WTC11 (cell line): ENCODE measurements at regions not wholly inside any gene's neighbourhood (a gene's known extent, or its start where the extent isn't known, plus 50 kb on each side); places are given as distances from the start of the nearest gene placed in this dataset.
"Not testable (repeated sequence)": the region's sequence is repeated elsewhere in the genome, so short reads cannot be mapped to it uniquely, and the experiment has no call there.

Experiments
- ATAC-seq: fragments of 200-7000 bp; cut with Tn5 transposase; 2 replicates; pipeline ENCODE4 v1.10.0; 2021; ENCODE audit warnings: mild to moderate bottlenecking, moderate library complexity
- CTCF ChIA-PET: fragments of 300-600 bp; sonication (Branson Sonifier 250); formaldehyde crosslinking; loops from one replicate; lab custom pipeline; 2021; ENCODE audit warnings: antibody characterized with exemption; lab: Charles Lee
- POLR2A ChIA-PET: fragments of 350-600 bp; sonication (Branson Sonifier 250); formaldehyde crosslinking; loops from one replicate; lab custom pipeline; 2021; ENCODE audit warnings: antibody characterized with exemption; lab: Charles Lee
- DNase-seq: peaks from one replicate; pipeline ENCODE4 v3.0.0; 2021; ENCODE audit warnings: low spot score
- H3K27ac Mint-ChIP-seq: 2 replicates; pipeline ENCODE4 v1.8.0; 2021; ENCODE audit warnings: mixed read lengths
- H3K27me3 Mint-ChIP-seq: 2 replicates; pipeline ENCODE4 v1.8.0; 2021; ENCODE audit warnings: low read depth, mild to moderate bottlenecking, moderate library complexity, mixed read lengths
- H3K36me3 Mint-ChIP-seq: 2 replicates; pipeline ENCODE4 v1.8.0; 2021; ENCODE audit warnings: mixed read lengths
- H3K4me1 Mint-ChIP-seq: 2 replicates; pipeline ENCODE4 v1.8.0; 2022; ENCODE audit warnings: mixed read lengths
- H3K4me3 Mint-ChIP-seq: 2 replicates; pipeline ENCODE4 v1.8.0; 2021; ENCODE audit warnings: mild to moderate bottlenecking, moderate library complexity, mixed read lengths
- H3K9me3 Mint-ChIP-seq: 2 replicates; pipeline ENCODE4 v1.8.0; 2021; ENCODE audit warnings: mixed read lengths
- AFF4 ChIP-seq: sonication (generic); formaldehyde crosslinking; IDR thresholded peaks from 2 replicates; pipeline ENCODE4 v1.8.1; 2023; ENCODE audit warnings: mild to moderate bottlenecking, missing genetic modification reagents, borderline replicate concordance
- ATF6 ChIP-seq: sonication (generic); formaldehyde crosslinking; IDR thresholded peaks from 2 replicates; pipeline ENCODE4 v1.8.1; 2023; ENCODE audit warnings: mild to moderate bottlenecking, missing genetic modification reagents
- CBFB ChIP-seq: sonication (generic); formaldehyde crosslinking; IDR thresholded peaks from 2 replicates; pipeline ENCODE4 v1.8.1; 2022; ENCODE audit warnings: mild to moderate bottlenecking, low read depth, missing genetic modification reagents
- CREB1 ChIP-seq: sonication (generic); formaldehyde crosslinking; IDR thresholded peaks from 2 replicates; pipeline ENCODE4 v1.8.0; 2023; ENCODE audit warnings: mild to moderate bottlenecking, missing genetic modification reagents
- ESRRA ChIP-seq: sonication (generic); formaldehyde crosslinking; IDR thresholded peaks from 2 replicates; pipeline ENCODE4 v1.8.1; 2022; ENCODE audit warnings: mild to moderate bottlenecking, missing genetic modification reagents, borderline replicate concordance
- FOXP1 ChIP-seq: sonication (generic); formaldehyde crosslinking; IDR thresholded peaks from 2 replicates; pipeline ENCODE4 v1.8.0; 2022; ENCODE audit warnings: missing genetic modification reagents, mild to moderate bottlenecking, moderate library complexity, borderline replicate concordance
- GTF2I ChIP-seq: fragments of 250-450 bp; sonication (Bioruptor Pico); conservative IDR thresholded peaks from 2 replicates; pipeline ENCODE4 v1.4.0; 2021; ENCODE audit warnings: mild to moderate bottlenecking
- IRF2 ChIP-seq: sonication (generic); formaldehyde crosslinking; IDR thresholded peaks from 2 replicates; pipeline ENCODE4 v1.8.0; 2022; ENCODE audit warnings: low read depth, missing genetic modification reagents, borderline replicate concordance
- NR2C2 ChIP-seq: sonication (generic); formaldehyde crosslinking; IDR thresholded peaks from 2 replicates; pipeline ENCODE4 v1.8.0; 2022; ENCODE audit warnings: mild to moderate bottlenecking, missing genetic modification reagents
- NR3C1 ChIP-seq: sonication (generic); formaldehyde crosslinking; conservative IDR thresholded peaks from 2 replicates; pipeline ENCODE4 v1.8.1; 2023; ENCODE audit warnings: low read depth, mild to moderate bottlenecking, missing genetic modification reagents
- PRRX2 ChIP-seq: fragments of 250-450 bp; sonication (Bioruptor Pico); IDR thresholded peaks from 2 replicates; pipeline ENCODE4 v1.8.0; 2021; ENCODE audit warnings: mild to moderate bottlenecking
- SMAD3 ChIP-seq: sonication (generic); formaldehyde crosslinking; IDR thresholded peaks from 2 replicates; pipeline ENCODE4 v1.8.0; 2022; ENCODE audit warnings: missing genetic modification reagents, mild to moderate bottlenecking, borderline replicate concordance
- ZBTB21 ChIP-seq: sonication (generic); formaldehyde crosslinking; IDR thresholded peaks from 2 replicates; pipeline ENCODE4 v1.8.1; 2023; ENCODE audit warnings: mild to moderate bottlenecking, missing genetic modification reagents, borderline replicate concordance
- ZNF138 ChIP-seq: sonication (generic); formaldehyde crosslinking; conservative IDR thresholded peaks from 2 replicates; pipeline ENCODE4 v1.8.1; 2022; ENCODE audit warnings: mild to moderate bottlenecking, moderate library complexity, missing genetic modification reagents
- ZNF219 ChIP-seq: sonication (generic); formaldehyde crosslinking; IDR thresholded peaks from 2 replicates; pipeline ENCODE4 v1.8.0; 2023; ENCODE audit warnings: missing genetic modification reagents, mild to moderate bottlenecking, borderline replicate concordance
- ZNF423 ChIP-seq: fragments of 250-450 bp; sonication (Bioruptor Pico); IDR thresholded peaks from 2 replicates; pipeline ENCODE4 v2.1.2; 2022; ENCODE audit warnings: mild to moderate bottlenecking, moderate library complexity
- TF ChIP-seq, protein P1 (sequence below): sonication (generic); formaldehyde crosslinking; IDR thresholded peaks from 2 replicates; pipeline ENCODE4 v1.8.1; 2023; ENCODE audit warnings: mild to moderate bottlenecking, moderate library complexity, missing genetic modification reagents
- TF ChIP-seq, protein P2 (sequence below): fragments of 250-450 bp; sonication (Bioruptor Pico); IDR thresholded peaks from 2 replicates; pipeline ENCODE4 v1.9.0; 2021; ENCODE audit warnings: mild to moderate bottlenecking, borderline replicate concordance
- TF ChIP-seq, protein P3 (sequence below): fragments of 250-450 bp; sonication (Bioruptor Pico); IDR thresholded peaks from 2 replicates; pipeline ENCODE4 v1.9.0; 2021; ENCODE audit warnings: mild to moderate bottlenecking
- TF ChIP-seq, protein P4 (sequence below): fragments of 250-450 bp; sonication (Bioruptor Pico); IDR thresholded peaks from 2 replicates; pipeline ENCODE4 v1.8.0; 2021; ENCODE audit warnings: mild to moderate bottlenecking

DNA sequence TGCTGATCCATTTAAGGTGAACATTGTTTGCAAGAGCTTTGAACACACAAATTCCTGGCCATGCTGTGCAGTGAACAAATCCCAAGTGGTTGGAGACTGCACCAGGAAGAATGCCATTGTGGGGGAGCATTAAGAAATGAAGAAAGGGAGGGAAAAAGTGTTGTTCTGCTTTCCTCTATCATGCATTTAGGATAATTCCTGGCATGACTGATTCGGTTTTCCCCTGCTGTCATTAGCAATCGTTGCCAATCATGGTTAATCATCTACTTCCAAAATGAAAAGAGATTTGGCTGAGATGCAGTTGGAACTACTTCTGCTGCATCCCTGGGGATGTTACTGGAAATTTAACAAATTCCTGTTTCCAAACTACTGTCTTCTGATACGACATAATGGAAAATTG lies 73.7 kb upstream of the ZPLD1 start (continued):
- TF ChIP-seq AFF4 (CRISPR knock-in tag) (no peak), GTF2I (CRISPR knock-in tag) (no peak), ATF6 (no peak), NR3C1 (CRISPR knock-in tag) (no peak), ZNF219 (no peak), CBFB (no peak), ZBTB21 (no peak), IRF2 (CRISPR knock-in tag) (no peak), PRRX2 (CRISPR knock-in tag) (no peak), NR2C2 (CRISPR knock-in tag) (no peak), ZNF138 (CRISPR knock-in tag) (no peak), FOXP1 (CRISPR knock-in tag) (no peak)
- TF ChIP-seq, protein P1, sequence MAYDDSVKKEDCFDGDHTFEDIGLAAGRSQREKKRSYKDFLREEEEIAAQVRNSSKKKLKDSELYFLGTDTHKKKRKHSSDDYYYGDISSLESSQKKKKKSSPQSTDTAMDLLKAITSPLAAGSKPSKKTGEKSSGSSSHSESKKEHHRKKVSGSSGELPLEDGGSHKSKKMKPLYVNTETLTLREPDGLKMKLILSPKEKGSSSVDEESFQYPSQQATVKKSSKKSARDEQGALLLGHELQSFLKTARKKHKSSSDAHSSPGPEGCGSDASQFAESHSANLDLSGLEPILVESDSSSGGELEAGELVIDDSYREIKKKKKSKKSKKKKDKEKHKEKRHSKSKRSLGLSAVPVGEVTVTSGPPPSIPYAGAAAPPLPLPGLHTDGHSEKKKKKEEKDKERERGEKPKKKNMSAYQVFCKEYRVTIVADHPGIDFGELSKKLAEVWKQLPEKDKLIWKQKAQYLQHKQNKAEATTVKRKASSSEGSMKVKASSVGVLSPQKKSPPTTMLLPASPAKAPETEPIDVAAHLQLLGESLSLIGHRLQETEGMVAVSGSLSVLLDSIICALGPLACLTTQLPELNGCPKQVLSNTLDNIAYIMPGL (CRISPR knock-in tag), result no peak

GRCh38 chr3:102366116-102366515 lies 68.7 kb upstream of the ZPLD1 start:
- H3K27me3 Mint-ChIP-seq, CTCF ChIA-PET, H3K27ac Mint-ChIP-seq, ATAC-seq, H3K4me1 Mint-ChIP-seq, H3K36me3 Mint-ChIP-seq, POLR2A ChIA-PET, DNase-seq, H3K4me3 Mint-ChIP-seq: not testable (repeated sequence)
- H3K9me3 Mint-ChIP-seq, result peaks cover 18% of the 10 kb centered on the region

GRCh38 chr3:102374863-102375634 lies 59.8 kb upstream of the ZPLD1 start:
- Mint-ChIP-seq H3K27me3 (no peaks in the 10 kb centered on the region; the same call in 1 of the 2 replicates), H3K27ac (no peak overlapping the region), H3K36me3 (no peaks in the 10 kb centered on the region), H3K4me3 (no peak overlapping the region), H3K9me3 (no peaks in the 10 kb centered on the region), H3K4me1 (no peaks in the 10 kb centered on the region)
- ATAC-seq, result no peak
- POLR2A ChIA-PET, result no interaction called here
- CTCF ChIA-PET, result interaction anchor here (0.6 to 1.5 kb wide), 4 partner anchors 96 to 1616 kb away, joined by 3 to 4 read pairs (median 3); no protein-coding TSS in a partner anchor
- DNase-seq, result no peak
- TF ChIP-seq, protein P2, sequence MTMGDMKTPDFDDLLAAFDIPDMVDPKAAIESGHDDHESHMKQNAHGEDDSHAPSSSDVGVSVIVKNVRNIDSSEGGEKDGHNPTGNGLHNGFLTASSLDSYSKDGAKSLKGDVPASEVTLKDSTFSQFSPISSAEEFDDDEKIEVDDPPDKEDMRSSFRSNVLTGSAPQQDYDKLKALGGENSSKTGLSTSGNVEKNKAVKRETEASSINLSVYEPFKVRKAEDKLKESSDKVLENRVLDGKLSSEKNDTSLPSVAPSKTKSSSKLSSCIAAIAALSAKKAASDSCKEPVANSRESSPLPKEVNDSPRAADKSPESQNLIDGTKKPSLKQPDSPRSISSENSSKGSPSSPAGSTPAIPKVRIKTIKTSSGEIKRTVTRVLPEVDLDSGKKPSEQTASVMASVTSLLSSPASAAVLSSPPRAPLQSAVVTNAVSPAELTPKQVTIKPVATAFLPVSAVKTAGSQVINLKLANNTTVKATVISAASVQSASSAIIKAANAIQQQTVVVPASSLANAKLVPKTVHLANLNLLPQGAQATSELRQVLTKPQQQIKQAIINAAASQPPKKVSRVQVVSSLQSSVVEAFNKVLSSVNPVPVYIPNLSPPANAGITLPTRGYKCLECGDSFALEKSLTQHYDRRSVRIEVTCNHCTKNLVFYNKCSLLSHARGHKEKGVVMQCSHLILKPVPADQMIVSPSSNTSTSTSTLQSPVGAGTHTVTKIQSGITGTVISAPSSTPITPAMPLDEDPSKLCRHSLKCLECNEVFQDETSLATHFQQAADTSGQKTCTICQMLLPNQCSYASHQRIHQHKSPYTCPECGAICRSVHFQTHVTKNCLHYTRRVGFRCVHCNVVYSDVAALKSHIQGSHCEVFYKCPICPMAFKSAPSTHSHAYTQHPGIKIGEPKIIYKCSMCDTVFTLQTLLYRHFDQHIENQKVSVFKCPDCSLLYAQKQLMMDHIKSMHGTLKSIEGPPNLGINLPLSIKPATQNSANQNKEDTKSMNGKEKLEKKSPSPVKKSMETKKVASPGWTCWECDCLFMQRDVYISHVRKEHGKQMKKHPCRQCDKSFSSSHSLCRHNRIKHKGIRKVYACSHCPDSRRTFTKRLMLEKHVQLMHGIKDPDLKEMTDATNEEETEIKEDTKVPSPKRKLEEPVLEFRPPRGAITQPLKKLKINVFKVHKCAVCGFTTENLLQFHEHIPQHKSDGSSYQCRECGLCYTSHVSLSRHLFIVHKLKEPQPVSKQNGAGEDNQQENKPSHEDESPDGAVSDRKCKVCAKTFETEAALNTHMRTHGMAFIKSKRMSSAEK, result no peak
- TF ChIP-seq ZNF423 (no peak), SMAD3 (CRISPR knock-in tag) (no peak), CREB1 (CRISPR knock-in tag) (no peak), ESRRA (CRISPR knock-in tag) (no peak)
- TF ChIP-seq, protein P3, sequence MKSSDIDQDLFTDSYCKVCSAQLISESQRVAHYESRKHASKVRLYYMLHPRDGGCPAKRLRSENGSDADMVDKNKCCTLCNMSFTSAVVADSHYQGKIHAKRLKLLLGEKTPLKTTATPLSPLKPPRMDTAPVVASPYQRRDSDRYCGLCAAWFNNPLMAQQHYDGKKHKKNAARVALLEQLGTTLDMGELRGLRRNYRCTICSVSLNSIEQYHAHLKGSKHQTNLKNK (CRISPR knock-in tag), result no peak
- TF ChIP-seq, protein P4, sequence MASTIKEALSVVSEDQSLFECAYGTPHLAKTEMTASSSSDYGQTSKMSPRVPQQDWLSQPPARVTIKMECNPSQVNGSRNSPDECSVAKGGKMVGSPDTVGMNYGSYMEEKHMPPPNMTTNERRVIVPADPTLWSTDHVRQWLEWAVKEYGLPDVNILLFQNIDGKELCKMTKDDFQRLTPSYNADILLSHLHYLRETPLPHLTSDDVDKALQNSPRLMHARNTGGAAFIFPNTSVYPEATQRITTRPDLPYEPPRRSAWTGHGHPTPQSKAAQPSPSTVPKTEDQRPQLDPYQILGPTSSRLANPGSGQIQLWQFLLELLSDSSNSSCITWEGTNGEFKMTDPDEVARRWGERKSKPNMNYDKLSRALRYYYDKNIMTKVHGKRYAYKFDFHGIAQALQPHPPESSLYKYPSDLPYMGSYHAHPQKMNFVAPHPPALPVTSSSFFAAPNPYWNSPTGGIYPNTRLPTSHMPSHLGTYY (CRISPR knock-in tag), result no peak
